HCT116 (cell line): ENCODE measurements at regions not wholly inside any gene's neighbourhood (a gene's known extent, or its start where the extent isn't known, plus 50 kb on each side); places are given as distances from the start of the nearest gene placed in this dataset.

Source experiments
- ATAC-seq: fragments of 200-7000 bp; cut with Tn5 transposase; 2 replicates; pipeline ENCODE4 v1.9.1; 2020; ENCODE audit warnings: mild to moderate bottlenecking, moderate library complexity
- BruUV-seq: library from RNA; stranded (reverse); fragments of 400-500 nt; replicated peaks from 2 replicates; lab custom pipeline; 2021; lab: Mats Ljungman, UMichigan
- CTCF ChIA-PET: fragments of 300-600 bp; sonication (Branson Sonifier 250); formaldehyde crosslinking; loops from one replicate; lab custom pipeline; 2021; ENCODE audit warnings: antibody characterized with exemption; lab: Charles Lee
- POLR2A ChIA-PET: fragments of 300-600, 350-600 bp; sonication (Branson Sonifier 250); formaldehyde crosslinking; loops from one replicate; lab custom pipeline; 2021; ENCODE audit warnings: antibody characterized with exemption; lab: Charles Lee
- RAD21 ChIA-PET, 2 experiments: fragments of 300-600 bp; sonication (Branson Sonifier 250); formaldehyde crosslinking; loops; one replicate each; lab custom pipeline; 2023; ENCODE audit warnings: low total read pairs in 2 of 2; ENCODE audit not compliant: uncharacterized antibody in 2 of 2, unreplicated experiment in 2 of 2, low non-redundant PET in 1 of 2; lab: Charles Lee
- DNase-seq: peaks from one replicate; pipeline ENCODE4 v3.0.0-alpha.2; 2010; ENCODE audit warnings: low read depth, low spot score
- H2AFZ ChIP-seq: fragments of 200-600 bp; shearing (Covaris generic), sonication (generic); 2 replicates; pipeline ENCODE4 v1.6.1; 2017; ENCODE audit warnings: low read depth, mixed run types, mixed read lengths, antibody characterized with exemption, low read length; ENCODE audit not compliant: poor library complexity, severe bottlenecking
- H3K27ac ChIP-seq: 2 replicates; pipeline ENCODE4 v1.5.1; 2012; ENCODE audit warnings: low read depth, low read length
- H3K27me3 ChIP-seq: fragments of 200-600 bp; sonication (generic); 2 replicates; pipeline ENCODE4 v1.6.1; 2016; ENCODE audit warnings: mixed run types, low read length, mixed read lengths; ENCODE audit not compliant: insufficient read depth
- H3K36me3 ChIP-seq, 2 experiments: fragments of 200-500 bp in 1 of 2; fragments of 200-600 bp in 1 of 2; sonication (Bioruptor generic) in 1 of 2; sonication (generic) in 1 of 2; 2 replicates each; pipeline versions ENCODE4 v1.5.1 to v1.6.1; 2014 to 2016; ENCODE audit warnings: low read length in 2 of 2, inconsistent platforms in 1 of 2, mixed read lengths in 1 of 2, mixed run types in 1 of 2; ENCODE audit not compliant: insufficient read depth in 2 of 2, control insufficient read depth in 1 of 2
- H3K4me1 ChIP-seq, 2 experiments: fragments of 200-600 bp in 1 of 2; sonication (generic) in 1 of 2; 2 replicates each; pipeline versions ENCODE4 v1.5.1 to v1.6.1; 2012 to 2017; ENCODE audit warnings: low read length in 2 of 2, inconsistent platforms in 1 of 2, mild to moderate bottlenecking in 1 of 2, mixed read lengths in 1 of 2, mixed run types in 1 of 2, moderate library complexity in 1 of 2; ENCODE audit not compliant: insufficient read depth in 2 of 2, control insufficient read depth in 1 of 2
- H3K4me2 ChIP-seq: fragments of 200-600 bp; sonication (generic); 2 replicates; pipeline ENCODE4 v1.6.1; 2017; ENCODE audit warnings: mixed run types, low read length, mixed read lengths
- H3K4me3 ChIP-seq, 2 experiments: fragments of 200-600 bp in 1 of 2; sonication (generic) in 1 of 2; replicated peaks in 1 of 2; 2 replicates each; pipeline ENCODE4 v1.5.1; 2011 to 2016; ENCODE audit warnings: low read length in 2 of 2, control low read depth in 1 of 2, low read depth in 1 of 2, mild to moderate bottlenecking in 1 of 2, mixed read lengths in 1 of 2, mixed run types in 1 of 2
- H3K79me2 ChIP-seq: fragments of 200-600 bp; sonication (generic); 2 replicates; pipeline ENCODE4 v1.6.1; 2017; ENCODE audit warnings: mild to moderate bottlenecking, mixed run types, low read length, moderate library complexity, mixed read lengths; ENCODE audit not compliant: insufficient read depth
- H3K9ac ChIP-seq: fragments of 200-600 bp; sonication (generic); 2 replicates; pipeline ENCODE4 v1.6.1; 2016; ENCODE audit warnings: low read length, mixed read lengths
- H3K9me2 ChIP-seq: fragments of 200-600 bp; sonication (generic), shearing (Covaris generic); 2 replicates; pipeline ENCODE4 v1.6.1; 2017; ENCODE audit warnings: mixed run types, mild to moderate bottlenecking, moderate library complexity; ENCODE audit not compliant: insufficient read depth
- H3K9me3 ChIP-seq, 2 experiments: fragments of 200-500 bp in 1 of 2; fragments of 200-600 bp in 1 of 2; sonication (Bioruptor generic) in 1 of 2; sonication (generic) in 1 of 2; 2 replicates each; pipeline ENCODE4 v1.6.1; 2014 to 2017; ENCODE audit warnings: low read length in 2 of 2, mixed read lengths in 2 of 2, inconsistent platforms in 1 of 2, low read depth in 1 of 2, mild to moderate bottlenecking in 1 of 2, mixed run types in 1 of 2, moderate library complexity in 1 of 2; ENCODE audit not compliant: control insufficient read depth in 1 of 2, insufficient read depth in 1 of 2
- H4K20me1 ChIP-seq: fragments of 200-600 bp; sonication (generic), shearing (Covaris generic); 2 replicates; pipeline ENCODE4 v1.6.1; 2017; ENCODE audit warnings: mixed run types, mild to moderate bottlenecking, moderate library complexity; ENCODE audit not compliant: insufficient read depth
- ATF3 ChIP-seq: IDR thresholded peaks from 2 replicates; pipeline ENCODE4 v1.6.1; 2012
- CEBPB ChIP-seq: IDR thresholded peaks from 2 replicates; pipeline ENCODE4 v1.6.1; 2012; ENCODE audit warnings: low read depth
- EGR1 ChIP-seq: IDR thresholded peaks from 2 replicates; pipeline ENCODE4 v1.6.1; 2012; ENCODE audit warnings: low read depth
- EZH2 ChIP-seq: fragments of 200-600 bp; sonication (generic); IDR thresholded peaks from 2 replicates; pipeline ENCODE4 v1.6.1; 2017; ENCODE audit warnings: antibody characterized with exemption, mixed run types
- FOSL1 ChIP-seq: IDR thresholded peaks from 2 replicates; pipeline ENCODE4 v1.6.1; 2012; ENCODE audit warnings: low read depth
- POLR2A ChIP-seq: IDR thresholded peaks from 2 replicates; pipeline ENCODE4 v1.7.0; 2011; ENCODE audit warnings: borderline replicate concordance; ENCODE audit not compliant: insufficient read depth, insufficient read length; ENCODE audit errors: extremely low read depth
- SIN3A ChIP-seq: IDR thresholded peaks from 2 replicates; pipeline ENCODE4 v1.6.1; 2012; ENCODE audit warnings: low read depth
- SRF ChIP-seq: IDR thresholded peaks from 2 replicates; pipeline ENCODE4 v1.6.1; 2012; ENCODE audit warnings: low read depth
- YY1 ChIP-seq: IDR thresholded peaks from 2 replicates; pipeline ENCODE4 v1.6.1; 2011; ENCODE audit warnings: low read length, low read depth, moderate library complexity, mild to moderate bottlenecking; ENCODE audit not compliant: insufficient replicate concordance; ENCODE audit errors: extremely low read depth
- ZBTB33 ChIP-seq: IDR thresholded peaks from 2 replicates; pipeline ENCODE4 v1.6.1; 2011; ENCODE audit warnings: mild to moderate bottlenecking, low read length, moderate library complexity; ENCODE audit not compliant: insufficient replicate concordance; ENCODE audit errors: extremely low read depth
- ZFX ChIP-seq: fragments of 450-650 bp; IDR thresholded peaks from 2 replicates; pipeline ENCODE4 v1.6.1; 2017
- intact Hi-C: fragments of 100-400 bp; cut with micrococcal nuclease; formaldehyde crosslinking; loops from 2 replicates; pipeline ENCODE4 v1.10.0; 2022

- Histone ChIP-seq H3K36me3 (no peaks in the 10 kb centered on the region), H3K9me3 (peaks cover 0 to 6% of the 10 kb centered on the region in 2 experiments; a peak in 1 of 4 replicates), H3K9me2 (no peaks in the 10 kb centered on the region), H3K27ac (no peak overlapping the region), H4K20me1 (no peaks in the 10 kb centered on the region), H3K4me3 (no peak overlapping the region), H3K4me1 (no peaks in the 10 kb centered on the region), H3K79me2 (no peaks in the 10 kb centered on the region), H3K27me3 (no peaks in the 10 kb centered on the region), H3K9ac (no peak overlapping the region), H2AFZ (no peak overlapping the region), H3K4me2 (no peak overlapping the region)
- BruUV-seq: no TSS peak
- CTCF ChIA-PET: no interaction called here
- DNase-seq (no peak), ATAC-seq (no peak)
- intact Hi-C loops: no loop called here
- POLR2A ChIA-PET: no interaction called here
- RAD21 ChIA-PET: no interaction called here
- no peak for TF ChIP-seq EGR1
These were observed 130.6 kb upstream of the KCNJ16 start for GRCh38 chr17:69944406-69944805.

- Histone ChIP-seq H3K4me3 (no peak overlapping the region), H3K79me2 (no peaks in the 10 kb centered on the region), H3K27ac (no peak overlapping the region), H3K9ac (no peak overlapping the region), H3K36me3 (no peaks in the 10 kb centered on the region), H3K4me1 (no peaks in the 10 kb centered on the region), H2AFZ (no peak overlapping the region), H3K4me2 (no peak overlapping the region), H3K27me3 (no peaks in the 10 kb centered on the region), H3K9me3 (peaks cover 0 to 6% of the 10 kb centered on the region in 2 experiments; a peak in 1 of 4 replicates), H4K20me1 (no peaks in the 10 kb centered on the region), H3K9me2 (no peaks in the 10 kb centered on the region)
- RAD21 ChIA-PET: no interaction called here
- no peak for TF ChIP-seq EGR1
- TF ChIP-seq ZFX: no peak
- TF ChIP-seq ATF3: no peak
- TF ChIP-seq YY1: no peak
- TF ChIP-seq EZH2: no peak
- TF ChIP-seq ZBTB33: no peak
- TF ChIP-seq CEBPB: no peak
- TF ChIP-seq SRF: no peak
- TF ChIP-seq FOSL1: no peak
- no peak for TF ChIP-seq SIN3A
- TF ChIP-seq POLR2A: no peak
- no TSS peak for BruUV-seq
- intact Hi-C loops: no loop called here
- CTCF ChIA-PET: no interaction called here
- ATAC-seq (no peak), DNase-seq (no peak)
- POLR2A ChIA-PET: no interaction called here
These were observed 129.3 kb upstream of the KCNJ16 start for GRCh38 chr17:69945698-69946185.
